Spleen (tissue), 7 donors: ENCODE measurements at regions not wholly inside any gene's neighbourhood (a gene's known extent, or its start where the extent isn't known, plus 50 kb on each side); places are given as distances from the start of the nearest gene placed in this dataset.

ENCODE experiments used
- CTCF ChIP-seq, 11 experiments: fragments of 200-600 bp in 7 of 11; fragments of 450-650 bp in 4 of 11; sonication (generic) in 4 of 11; IDR thresholded peaks in 8 of 11; conservative IDR thresholded peaks in 3 of 11; 1 replicate in 7 of 11; 2 replicates in 4 of 11; pipeline versions ENCODE4 v1.4.0 to v1.8.0; 2016 to 2021; ENCODE audit warnings: antibody characterized with exemption in 11 of 11, inconsistent platforms in 4 of 11, mild to moderate bottlenecking in 1 of 11
- POLR2A ChIP-seq, 3 donors: fragments of 450-650 bp; IDR thresholded peaks; one replicate each; pipeline ENCODE4 v1.5.1; 2017; ENCODE audit warnings: antibody characterized with exemption in 3 of 3, mild to moderate bottlenecking in 1 of 3
- POLR2AphosphoS5 ChIP-seq, 3 donors: sonication (generic); formaldehyde crosslinking; IDR thresholded peaks; one replicate each; pipeline ENCODE4 v1.5.1; 2017; ENCODE audit warnings: antibody characterized with exemption in 3 of 3
- donor health status: DM: no; HTN: no; CAD: no; lungs with moderate emphysema.
- donor health status: DM: no; HTN: no; CAD: no.
- donor health status: DM: no; HTN: no; CAD: no.

DNA sequence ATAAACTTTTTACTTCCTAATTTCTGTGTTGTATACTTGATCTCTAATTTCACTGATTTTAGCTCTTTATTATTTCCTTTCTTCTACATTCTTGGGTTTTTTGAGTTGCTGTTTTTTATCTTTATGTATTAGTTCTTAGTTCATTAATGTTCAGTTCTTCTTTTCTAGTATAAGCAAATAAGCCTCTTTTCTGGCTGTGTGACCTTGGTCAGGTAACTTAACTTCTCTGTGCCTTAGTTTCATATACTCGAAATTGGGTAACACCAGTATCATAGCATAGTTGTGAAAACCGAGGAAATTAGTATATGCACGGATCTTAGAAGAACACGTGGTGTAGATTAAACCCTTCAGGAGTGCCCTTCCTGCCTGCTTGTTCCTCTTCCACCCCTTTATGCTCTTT lies 130.2 kb upstream of the C1QTNF9B start:
- TF ChIP-seq CTCF (IDR thresholded peaks at IDR 0.05 in 8 of 11, conservative IDR thresholded peaks at IDR 0.05 in 3 of 11): no peak
- no peak for TF ChIP-seq POLR2A (IDR thresholded peaks at IDR 0.05)
- TF ChIP-seq POLR2AphosphoS5 (IDR thresholded peaks at IDR 0.05): no peak
